ENCODE measurements at regions not wholly inside any gene's neighbourhood (a gene's known extent, or its start where the extent isn't known, plus 50 kb on each side); places are given as distances from the start of the nearest gene placed in this dataset.
"Not testable (repeated sequence)": the region's sequence is repeated elsewhere in the genome, so short reads cannot be mapped to it uniquely, and the experiment has no call there.

DNA sequence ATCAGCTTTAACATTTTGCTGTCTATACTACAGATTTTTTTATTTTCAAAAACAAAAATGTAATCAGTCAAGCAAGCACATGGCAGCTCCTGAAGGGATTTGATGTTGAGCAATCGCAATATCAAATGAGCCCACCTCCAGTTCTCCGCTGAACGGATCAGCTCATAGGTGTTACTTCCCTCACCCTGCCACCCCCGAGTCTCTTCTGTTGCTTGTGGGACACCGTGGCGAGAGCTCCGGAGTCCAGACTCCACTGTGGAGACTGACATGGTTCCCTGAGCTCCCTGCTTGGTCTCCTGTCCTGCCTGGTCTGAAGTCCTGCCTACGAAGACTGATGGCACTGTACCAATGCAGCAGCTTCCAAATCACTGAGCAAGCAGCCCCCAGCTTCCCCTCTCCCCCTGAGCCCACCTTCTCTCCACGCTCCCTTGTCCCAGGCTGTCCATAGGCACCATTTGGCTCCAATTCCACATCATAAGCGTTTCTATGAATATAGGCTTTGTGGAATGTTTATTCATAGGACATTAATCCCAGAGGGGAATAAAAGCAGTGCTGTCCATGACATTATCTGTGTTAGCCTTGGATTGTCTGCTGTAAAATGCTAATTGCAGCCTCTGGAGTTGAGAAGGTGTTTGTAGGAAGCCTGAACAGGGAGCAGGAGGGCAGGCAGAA, 162.2 kb downstream of the LY86 start:
- no peak for DNase-seq

DNA sequence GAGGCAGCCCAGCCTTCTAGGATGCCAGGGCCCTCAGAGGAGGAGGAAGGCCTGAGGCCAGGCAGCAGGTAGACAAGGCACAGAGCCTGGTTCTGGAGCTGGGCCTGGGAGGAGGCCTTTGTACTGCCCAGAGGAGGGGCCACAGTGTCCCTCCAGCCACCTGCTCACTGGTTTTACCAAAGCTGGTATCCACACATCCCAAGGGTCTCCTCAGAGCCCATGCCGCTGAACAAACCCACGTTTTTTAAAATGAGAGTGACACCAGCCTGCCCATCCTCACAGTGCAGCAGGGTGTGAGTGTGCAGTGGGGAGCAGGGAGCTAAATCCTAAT, 162.7 kb downstream of the LY86 start:
- DNase-seq: no peak

DNA sequence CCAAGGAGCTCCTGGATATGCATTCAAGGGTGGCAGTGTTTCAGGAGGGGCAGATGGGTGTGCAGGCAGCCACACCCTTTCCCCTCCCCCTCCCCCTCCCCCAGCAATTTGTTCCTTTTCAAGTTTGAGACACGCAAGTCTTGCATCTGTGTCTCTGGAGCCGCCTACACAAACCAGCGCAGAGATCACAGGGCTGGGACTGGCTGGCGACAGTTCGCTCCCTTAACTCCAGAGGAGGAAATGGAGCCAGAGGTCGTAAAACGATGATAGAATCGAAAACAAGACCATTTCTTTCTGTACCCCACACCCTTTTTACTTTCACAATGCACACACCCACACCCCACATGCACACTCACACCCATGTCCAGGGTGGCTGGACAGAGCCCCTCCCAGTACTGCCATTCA, 163.1 kb downstream of the LY86 start:
- DNase-seq: no peak

DNA sequence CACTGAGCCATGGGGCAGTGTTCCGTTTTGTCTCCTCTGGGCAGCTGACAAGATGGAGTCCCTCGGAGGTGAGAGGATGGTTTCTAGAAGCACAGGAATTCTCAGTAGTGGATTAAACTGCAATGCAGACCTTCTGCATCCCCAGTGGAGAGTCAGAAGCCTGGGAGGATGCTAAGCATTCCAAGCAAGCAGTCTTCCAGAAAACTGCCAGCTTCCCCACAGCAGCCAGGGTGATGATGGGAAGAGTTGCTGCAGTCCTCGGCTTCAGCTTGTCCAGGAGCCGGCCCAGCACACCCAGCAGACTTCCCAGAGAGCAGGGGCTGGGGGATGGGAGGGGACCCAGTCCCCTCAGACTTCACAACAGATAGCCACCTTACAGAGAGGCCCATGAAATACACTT, 163.6 kb downstream of the LY86 start:
- DNase-seq: no peak

DNA sequence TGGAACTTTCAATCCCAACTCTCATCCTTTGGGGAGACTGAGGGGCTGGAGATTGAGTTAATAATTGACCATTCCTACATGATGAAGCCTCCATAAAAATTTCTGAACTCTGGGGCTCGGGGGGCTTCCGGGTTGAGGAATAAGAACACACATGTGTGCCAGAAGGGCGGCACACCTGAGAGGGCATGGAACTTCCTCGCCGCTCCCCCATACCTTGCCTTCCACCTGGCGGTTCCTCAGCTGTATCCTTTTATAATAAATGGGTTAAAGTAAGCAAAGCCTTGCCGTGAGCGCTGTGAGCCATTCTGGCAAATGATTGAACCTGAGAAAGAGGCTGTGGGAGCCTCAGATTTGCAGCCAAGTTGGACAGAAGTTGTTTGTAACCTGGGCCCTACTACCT, 164.8 kb downstream of the LY86 start:
- DNase-seq: no peak

DNA sequence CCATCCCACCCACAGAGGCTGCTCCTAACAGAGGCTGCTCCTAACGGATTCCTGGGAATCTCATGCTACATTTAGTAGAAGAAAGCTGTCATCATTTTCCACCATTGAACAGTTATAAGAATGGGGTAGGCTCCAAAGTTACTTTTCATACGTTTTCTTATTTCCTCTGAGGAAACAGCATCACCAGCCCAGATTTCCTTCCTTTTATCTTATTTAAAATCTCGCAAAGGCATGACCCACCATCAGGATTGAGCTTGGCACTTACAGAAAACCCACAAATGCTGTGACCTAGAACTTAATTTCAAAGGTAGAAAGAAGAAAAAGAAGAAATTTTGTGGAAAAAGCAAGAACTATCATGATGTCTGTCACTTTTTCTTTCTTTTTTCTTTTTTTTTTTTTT, 168.0 kb downstream of the LY86 start:
- no peak for DNase-seq

DNA sequence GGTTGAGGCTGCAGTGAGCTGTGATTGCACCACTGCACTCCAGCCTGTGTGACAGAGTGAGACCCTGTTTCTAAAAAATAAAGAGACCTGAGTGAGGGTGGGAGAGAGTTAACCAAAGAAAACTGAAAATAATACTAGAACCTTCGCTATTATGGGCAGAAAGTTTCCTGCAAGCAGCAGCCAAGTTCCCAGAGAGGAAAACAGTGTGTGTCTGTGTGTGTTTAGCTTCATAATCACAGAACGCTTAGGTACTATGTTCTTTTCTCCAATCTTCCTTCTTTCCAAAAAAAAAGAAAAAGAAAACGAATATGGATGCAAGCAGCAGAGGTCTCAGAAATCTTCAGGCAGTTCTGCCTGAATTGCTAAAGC, 170.0 kb downstream of the LY86 start:
- DNase-seq: no peak

DNA sequence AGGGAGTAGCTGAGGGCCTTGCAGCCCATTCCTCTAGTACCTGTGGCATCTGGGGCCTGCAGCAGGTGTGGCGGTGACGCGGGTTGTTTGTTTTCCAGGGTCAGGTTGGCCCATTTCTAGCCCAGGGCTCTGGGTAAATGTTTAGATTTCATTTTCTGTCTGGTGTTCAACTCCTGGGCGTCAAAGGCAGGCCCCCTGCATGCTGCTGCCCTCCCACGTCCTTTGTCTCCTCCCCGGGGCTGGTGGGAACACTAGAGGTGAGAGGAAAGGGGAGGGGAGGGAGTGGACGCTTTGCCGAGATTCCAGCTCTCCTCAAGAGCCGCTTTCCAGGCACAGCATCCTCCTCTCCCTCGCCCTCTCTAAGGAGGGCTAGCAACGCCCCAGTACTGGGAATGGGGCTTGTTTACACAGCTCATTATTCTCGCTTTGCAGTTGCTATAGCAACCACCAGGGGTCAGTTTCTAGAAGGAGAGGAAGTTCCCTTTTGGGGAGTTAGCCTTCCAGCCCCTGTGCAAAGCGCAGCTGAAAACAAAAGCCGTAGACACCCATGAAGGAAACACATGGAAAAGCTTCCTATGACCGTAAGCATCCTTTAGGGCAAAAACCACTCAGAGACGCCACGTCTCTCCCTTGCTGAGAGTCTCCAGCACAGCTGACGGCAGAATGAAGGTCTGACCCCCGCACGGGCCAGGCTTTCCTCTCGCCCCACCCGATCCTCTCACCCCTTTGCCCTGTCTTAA, 170.6 kb downstream of the LY86 start:
- DNase-seq: no peak

DNA sequence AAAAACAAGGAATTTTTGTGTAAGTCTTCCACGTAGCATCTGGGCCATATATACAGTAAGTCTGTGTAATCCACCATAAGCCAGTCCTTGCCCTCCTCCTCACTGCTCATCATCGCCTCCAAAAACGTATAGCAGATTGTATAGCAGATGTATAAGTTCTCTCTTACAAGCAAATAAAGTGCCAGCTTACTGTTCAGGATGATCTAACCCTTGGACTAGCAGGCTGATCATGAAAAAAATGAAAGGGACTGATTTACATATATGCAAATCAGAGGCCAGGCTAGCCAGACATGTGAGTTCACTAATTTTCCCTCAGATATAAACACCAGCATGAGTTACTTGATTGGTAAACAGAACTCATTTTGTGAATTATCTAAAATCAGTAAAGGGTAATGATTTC, 171.5 kb downstream of the LY86 start:
- DNase-seq: no peak

DNA sequence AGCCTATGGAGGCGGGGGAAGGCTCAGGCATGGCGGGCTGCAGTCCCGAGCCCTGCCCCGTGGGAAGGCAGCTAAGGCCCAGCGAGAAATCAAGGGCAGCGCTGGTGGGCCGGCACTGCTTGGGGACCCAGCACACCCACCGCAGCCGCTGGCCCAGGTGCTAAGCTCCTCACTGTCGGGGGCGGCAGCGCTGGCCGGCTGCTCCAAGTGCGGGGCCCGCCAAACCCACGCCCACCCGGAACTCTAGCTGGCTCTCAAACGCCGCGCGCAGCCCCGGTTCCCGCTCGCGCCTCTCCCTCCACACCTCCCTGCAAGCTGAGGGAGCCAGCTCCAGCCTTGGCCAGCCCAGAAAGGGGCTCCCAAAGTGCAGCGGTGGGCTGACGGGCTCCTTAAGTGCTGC, 174.0 kb downstream of the LY86 start:
- not testable (repeated sequence) for DNase-seq

DNA sequence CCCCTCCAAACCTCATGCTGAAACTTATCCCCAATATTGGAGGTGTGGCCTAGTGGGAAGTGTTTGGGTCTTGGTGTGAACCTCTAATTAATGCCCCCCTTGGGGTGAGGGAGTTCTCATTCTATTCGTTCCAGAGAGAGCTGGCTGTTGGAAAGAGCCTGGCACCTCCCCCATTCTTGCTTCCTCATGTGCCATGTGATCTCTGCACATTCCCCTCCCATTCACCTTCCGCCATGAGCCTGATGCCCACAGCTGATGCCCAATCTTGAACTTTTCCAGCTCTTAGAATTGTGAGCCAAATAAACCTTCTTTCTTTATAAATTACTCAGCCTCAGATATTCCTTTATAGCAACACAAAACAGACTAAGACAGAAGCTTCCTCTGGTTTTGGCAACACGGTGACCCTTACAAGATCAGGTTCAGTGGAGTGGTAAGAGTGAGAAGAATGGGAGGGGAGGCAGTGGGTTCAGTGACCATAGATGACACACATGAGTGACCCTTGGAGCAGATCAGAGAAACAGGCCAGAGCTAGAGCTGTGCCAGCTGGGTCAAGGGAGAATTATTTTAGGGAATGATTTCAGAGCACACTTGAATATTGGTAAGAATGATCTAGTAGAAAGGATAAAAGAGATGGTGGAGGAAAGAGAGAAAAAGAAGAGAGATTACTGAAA, 176.4 kb downstream of the LY86 start:
- DNase-seq: no peak

DNA sequence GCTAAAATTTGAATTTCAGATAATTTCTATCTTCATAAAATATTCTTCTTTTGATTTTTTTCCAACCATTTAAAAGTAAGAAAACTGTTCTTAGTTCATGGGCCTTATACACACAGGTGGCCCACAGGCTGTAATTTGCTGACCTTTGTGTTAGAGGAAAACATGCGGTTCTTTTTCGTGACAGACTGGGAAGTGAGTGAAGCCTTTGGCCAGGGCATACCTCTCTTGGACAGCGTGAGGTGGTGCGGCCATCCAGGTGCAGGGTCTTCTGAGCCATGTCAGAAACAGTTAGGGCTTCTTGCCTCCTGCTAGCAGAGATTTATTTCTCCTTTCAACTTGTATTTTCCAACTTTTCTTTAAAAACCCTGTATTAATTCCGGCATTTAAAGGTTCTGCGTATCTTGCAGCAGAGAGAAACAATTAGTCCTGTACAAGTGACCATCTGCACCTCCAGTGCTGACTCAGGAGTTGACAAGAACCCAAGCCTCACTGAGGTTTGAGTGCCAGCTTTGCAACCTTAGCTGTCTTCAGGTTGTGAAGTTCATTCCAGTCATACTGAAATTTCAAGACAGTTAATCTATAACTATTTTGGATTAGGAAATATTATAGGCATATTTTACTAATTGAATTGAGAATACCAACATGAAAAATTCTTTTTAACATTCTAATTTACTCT, 177.8 kb downstream of the LY86 start:
- DNase-seq: no peak

DNA sequence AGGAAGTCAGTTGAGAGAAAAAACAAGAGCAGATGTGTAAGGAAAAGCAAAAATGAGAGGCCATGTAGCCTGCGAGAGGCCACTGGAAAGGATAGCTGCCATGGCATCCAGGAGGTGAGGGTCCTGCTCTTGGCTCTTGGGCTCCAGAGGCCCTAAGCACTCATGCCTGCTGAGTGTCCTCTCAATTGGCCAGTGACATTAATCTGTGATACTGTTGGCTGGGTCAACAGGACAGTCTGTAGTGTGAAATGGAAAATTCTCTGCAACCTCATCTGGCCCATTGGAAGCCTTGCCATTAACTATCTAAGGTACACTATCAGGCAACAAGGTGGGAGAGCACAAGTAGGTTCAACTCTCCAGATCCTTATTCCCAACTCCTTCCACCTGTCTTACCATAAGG, 180.9 kb downstream of the LY86 start:
- no peak for DNase-seq

DNA sequence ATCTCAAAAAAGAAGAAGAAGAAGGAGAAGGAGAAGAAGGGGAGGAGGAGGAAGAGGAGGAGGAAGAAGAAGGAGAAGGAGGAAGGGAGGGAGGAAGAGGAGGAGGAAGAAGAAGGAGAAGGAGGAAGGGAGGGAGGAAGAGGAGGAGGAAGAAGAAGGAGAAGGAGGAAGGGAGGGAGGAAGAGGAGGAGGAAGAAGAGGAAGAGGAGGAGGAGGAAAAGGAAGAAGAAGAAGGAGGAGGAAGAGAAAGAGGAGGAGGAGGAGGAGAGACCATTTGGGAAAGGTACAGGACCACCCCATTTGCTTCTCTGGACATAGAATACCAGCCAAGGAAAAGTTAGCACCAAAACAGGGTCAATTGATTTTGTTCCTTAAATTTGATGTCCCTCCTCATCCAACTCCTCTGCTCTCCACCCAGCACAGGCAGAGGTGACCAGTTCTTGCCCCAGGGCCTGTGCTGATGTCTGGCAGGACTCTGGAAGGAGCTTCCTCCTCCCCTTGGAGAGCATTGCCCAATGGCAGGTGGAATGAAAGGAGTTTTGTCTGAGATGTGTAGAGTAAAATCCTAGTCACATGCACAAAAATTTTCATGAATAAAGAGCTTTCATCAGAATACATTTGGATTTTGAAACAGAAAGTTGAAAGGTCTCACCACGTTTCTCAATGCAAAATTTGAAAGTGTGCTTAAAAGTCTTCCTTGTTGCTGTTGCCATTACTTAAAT, 182.9 kb downstream of the LY86 start:
- DNase-seq: no peak

DNA sequence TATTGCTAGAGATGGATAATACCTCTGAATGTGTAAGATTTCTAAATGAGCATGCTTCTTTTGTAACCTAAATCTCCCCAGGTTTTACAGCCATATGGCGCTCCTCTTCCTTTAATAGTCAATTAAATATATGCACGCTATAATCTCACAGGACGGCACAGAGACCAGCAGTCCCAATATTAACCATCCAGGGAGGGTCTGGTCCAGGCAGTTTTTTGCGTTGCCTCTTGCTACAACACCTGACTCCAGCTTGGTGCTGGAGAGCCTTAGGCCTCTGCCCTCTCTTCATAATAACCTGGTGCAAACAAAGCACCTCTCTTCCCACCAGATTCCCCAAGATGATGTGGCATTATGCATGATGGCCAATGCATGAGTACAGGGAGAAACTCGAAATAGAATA, 183.4 kb downstream of the LY86 start:
- DNase-seq: no peak

DNA sequence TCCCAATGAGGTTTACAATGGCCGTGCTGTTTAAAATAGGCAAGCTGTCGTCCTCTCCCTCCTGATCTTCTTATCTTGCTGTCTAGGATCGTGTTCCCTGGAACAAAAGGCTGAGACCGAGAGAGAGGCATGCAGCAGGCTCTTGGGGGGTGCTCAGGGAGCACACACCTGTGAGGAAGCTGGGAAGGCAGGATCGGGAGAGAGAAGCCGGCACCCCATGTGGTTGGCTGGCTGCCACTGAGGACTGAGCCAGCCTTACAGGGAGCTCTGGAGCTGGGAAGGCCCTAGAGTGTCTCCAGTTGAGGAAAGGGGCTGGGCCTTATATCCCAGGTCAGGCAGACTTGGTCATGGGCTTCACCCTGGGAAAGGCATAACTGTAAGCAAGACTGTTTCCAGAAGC, 184.2 kb downstream of the LY86 start:
- no peak for DNase-seq

DNA sequence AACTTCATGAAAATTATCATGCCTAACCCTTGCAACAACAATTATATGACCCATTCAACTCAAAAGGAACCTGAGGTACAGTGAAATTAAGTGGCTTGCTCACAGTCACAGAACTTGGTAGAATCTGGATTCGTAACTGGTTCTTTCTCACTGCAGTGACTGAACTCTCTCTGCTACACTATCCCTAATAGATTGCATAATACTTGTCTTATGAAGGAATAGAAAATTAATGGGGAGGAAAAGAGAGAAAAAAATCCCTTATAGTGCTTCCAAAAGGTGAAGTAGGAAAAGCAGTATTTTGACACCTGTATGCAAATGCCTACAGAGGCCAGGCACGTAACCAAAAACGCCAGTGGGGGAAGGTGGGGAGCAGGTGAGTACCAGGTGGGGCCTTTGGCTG, 186.6 kb downstream of the LY86 start:
- DNase-seq: no peak

DNA sequence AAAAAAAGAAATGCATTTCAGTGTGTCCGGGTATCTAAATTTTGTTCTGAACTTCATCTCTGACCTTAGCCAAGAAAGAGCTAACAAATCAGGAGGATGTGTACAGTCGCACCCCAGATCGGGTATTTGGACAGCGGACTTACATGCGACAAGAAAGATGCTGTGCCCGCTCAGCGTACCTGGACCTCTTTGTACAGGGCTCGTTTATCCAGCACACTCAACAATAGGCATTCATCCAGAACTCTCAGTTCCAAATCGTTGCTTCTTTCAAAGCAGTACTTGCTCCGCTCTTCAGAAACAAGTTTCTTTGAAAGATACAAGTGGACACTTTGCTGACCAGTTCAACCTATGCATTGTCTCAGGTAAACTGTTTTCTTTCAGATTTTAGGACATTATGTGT, 191.7 kb downstream of the LY86 start:
- no peak for DNase-seq

DNA sequence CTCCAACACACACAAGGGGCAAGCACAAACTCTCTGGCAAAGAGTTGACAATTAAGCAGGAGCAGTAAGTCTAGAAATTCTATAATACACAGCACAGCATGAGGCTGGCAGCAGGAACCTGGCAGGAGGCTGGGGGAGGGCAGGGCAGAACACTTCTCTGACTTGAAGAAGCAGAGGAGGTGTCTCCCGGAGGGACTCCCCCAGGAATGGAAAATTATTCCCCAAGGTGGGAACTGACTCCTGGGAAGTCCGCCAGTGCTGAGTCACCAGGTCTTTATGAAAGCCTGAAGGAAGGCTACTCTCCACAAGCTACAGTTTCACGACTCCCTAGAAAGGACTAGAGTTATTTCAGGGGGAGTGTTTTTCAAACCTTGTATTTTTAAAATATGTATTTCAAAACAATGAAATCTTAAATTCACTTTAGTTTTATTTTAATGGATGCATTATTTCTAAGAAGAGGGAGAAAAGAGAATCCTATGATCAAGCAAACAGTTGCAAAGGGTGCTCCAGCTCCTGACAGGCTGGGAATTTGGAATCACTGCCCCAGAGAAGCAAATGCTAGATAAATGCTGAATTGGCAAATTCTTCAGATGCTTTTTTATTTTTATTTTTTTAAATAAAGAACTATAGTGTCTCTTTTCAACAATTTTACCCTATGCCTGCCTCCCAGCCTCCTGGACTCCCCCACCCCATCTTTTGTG, 192.8 kb downstream of the LY86 start:
- DNase-seq: no peak

DNA sequence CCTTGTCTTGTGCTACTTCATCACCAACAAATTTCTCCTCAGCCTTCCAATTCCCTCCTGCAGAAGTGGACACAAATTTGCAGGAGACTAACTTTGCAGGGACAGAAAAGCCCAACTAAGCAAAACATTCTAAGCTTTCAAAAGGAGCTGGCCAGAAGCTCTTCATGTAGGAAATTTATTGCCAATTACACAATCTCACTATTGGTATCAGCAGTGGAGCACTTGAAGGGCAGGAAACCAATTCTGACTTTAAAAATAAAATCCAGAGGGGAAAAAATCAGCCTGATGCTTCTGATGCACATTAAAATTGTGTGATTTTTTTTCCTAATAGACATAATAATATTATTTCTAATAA, 193.3 kb downstream of the LY86 start:
- no peak for DNase-seq

DNA sequence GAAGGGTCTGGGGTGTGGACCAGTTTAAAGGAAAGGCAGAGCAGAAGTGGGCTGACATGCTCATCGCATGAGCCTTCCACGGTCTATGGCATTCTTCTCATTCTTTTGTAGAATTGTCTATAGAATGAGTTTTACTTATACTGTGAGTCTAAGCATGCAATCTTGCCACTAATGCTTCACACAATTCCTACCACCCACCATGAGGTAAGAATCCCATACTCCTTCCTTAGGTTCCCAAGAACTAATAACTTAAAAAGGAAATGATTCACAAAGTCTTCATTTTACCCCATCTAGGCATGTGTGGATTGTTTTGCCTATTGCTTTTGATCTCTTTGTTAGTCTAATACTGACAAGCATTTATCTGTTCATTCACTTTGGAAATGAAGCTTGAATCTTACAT, 195.2 kb downstream of the LY86 start:
- no peak for DNase-seq

DNA sequence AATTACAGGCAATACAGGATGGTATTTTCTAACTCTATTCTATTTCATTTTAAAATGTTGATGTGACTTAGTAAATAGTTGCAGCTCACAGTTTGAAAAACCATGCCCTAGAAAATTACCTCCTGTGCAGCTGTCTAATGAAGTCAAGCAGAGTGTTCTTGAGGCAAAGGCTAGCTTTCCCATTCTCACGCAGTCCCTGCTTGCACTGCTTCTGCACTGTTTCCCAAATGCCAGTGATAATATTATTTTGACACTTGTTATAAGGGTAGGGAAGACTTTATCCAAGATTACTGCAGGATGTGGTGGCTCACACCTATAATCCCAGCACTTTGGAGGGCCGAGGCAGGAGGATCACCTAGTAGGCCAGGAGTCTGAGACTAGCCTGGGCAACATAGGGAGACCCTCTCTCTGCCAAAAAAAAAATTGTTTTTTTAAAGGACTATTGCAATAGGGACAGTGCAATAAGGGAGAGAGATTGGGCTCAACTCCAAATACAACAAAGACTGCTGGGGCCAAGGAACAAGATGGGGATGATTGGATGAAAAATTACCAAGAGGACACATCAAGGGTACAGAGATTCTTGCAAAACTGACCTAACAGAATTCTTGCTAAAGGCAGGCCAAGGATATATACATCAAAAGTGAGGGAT, 196.1 kb downstream of the LY86 start:
- DNase-seq: no peak

Measured in NCI-H1930 (cell line).